Upper lobe of left lung (tissue), 6 donors: ENCODE measurements at regions not wholly inside any gene's neighbourhood (a gene's known extent, or its start where the extent isn't known, plus 50 kb on each side); places are given as distances from the start of the nearest gene placed in this dataset.

Experiments
- ATAC-seq, 2 donors: fragments of 200-7000 bp; cut with Tn5 transposase; one replicate each; pipeline ENCODE4 v1.9.1; 2022; ENCODE audit warnings: mild to moderate bottlenecking in 2 of 2, moderate library complexity in 2 of 2; ENCODE audit not compliant: low FRiP score in 2 of 2
- DNase-seq, 2 donors: peaks; one replicate each; pipeline ENCODE4 v3.0.0-alpha.2; 2019 to 2020
- H3K27ac ChIP-seq, 4 donors: fragments of 200-600 bp; sonication (generic); one replicate each; pipeline ENCODE4 v1.5.1; 2016 to 2019
- H3K27me3 ChIP-seq, 4 donors: fragments of 200-600 bp; sonication (generic); one replicate each; pipeline ENCODE4 v1.5.1; 2017 to 2019
- H3K36me3 ChIP-seq, 4 donors: fragments of 200-600 bp; sonication (generic); one replicate each; pipeline ENCODE4 v1.5.1; 2016 to 2019
- H3K4me1 ChIP-seq, 4 donors: fragments of 200-600 bp; sonication (generic); one replicate each; pipeline ENCODE4 v1.5.1; 2018 to 2019
- H3K4me3 ChIP-seq, 4 donors: fragments of 200-600 bp; sonication (generic); one replicate each; pipeline ENCODE4 v1.5.1; 2017 to 2019; ENCODE audit warnings: mild to moderate bottlenecking in 2 of 4, moderate library complexity in 1 of 4
- H3K9me3 ChIP-seq, 4 donors: fragments of 200-600 bp; sonication (generic); one replicate each; pipeline ENCODE4 v1.5.1; 2018 to 2019
- EP300 ChIP-seq, 4 donors: sonication (generic); formaldehyde crosslinking; IDR thresholded peaks; one replicate each; pipeline ENCODE4 v1.5.1; 2017; ENCODE audit warnings: antibody characterized with exemption in 4 of 4, control low read depth in 2 of 4
- POLR2A ChIP-seq, 4 donors: fragments of 450-650 bp; IDR thresholded peaks; one replicate each; pipeline ENCODE4 v1.5.1; 2016 to 2017; ENCODE audit warnings: antibody characterized with exemption in 4 of 4, mild to moderate bottlenecking in 2 of 4
- POLR2AphosphoS5 ChIP-seq, 2 donors: sonication (generic); formaldehyde crosslinking; IDR thresholded peaks; one replicate each; pipeline ENCODE4 v1.5.1; 2017; ENCODE audit warnings: antibody characterized with exemption in 2 of 2
- WGBS, 2 donors: methylation state at CpG; one replicate each; pipeline ENCODE4 v1.1.5; 2017 to 2018; 5-methylcytosine and 5-hydroxymethylcytosine counted together
- TF ChIP-seq, protein P1 (sequence below), 6 experiments: fragments of 450-650 bp in 4 of 6; fragments of 200-600 bp in 2 of 6; sonication (generic) in 2 of 6; IDR thresholded peaks; one replicate each; pipeline ENCODE4 v1.5.1; 2016 to 2019; ENCODE audit warnings: antibody characterized with exemption in 6 of 6
- donor health status: DM: no; HTN: no; CAD: no; lungs with moderate emphysema.
- donor health status: DM: no; HTN: yes; CAD: no; lungs with severe emphysema.

DNA sequence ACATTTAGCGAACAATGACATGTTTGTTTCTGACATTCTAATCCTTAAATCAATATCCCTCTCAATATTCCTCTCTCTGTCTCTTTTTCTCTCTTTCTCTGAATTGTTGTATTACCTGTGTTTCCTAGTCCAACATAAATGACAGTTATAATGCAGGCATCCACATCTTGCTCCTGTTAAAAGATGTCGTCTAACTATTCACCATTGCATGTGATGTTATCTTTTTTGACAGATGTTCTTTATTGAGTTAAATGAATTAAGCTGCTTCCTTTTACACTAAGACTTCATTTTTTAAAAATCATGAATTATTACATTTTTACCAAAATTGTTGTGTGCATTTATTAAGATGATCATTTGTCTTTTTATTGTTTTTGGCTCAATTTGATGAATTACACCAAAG lies 527.5 kb downstream of the PRR16 start:
- ATAC-seq (no peak), DNase-seq (no peak)
- TF ChIP-seq, protein P1, sequence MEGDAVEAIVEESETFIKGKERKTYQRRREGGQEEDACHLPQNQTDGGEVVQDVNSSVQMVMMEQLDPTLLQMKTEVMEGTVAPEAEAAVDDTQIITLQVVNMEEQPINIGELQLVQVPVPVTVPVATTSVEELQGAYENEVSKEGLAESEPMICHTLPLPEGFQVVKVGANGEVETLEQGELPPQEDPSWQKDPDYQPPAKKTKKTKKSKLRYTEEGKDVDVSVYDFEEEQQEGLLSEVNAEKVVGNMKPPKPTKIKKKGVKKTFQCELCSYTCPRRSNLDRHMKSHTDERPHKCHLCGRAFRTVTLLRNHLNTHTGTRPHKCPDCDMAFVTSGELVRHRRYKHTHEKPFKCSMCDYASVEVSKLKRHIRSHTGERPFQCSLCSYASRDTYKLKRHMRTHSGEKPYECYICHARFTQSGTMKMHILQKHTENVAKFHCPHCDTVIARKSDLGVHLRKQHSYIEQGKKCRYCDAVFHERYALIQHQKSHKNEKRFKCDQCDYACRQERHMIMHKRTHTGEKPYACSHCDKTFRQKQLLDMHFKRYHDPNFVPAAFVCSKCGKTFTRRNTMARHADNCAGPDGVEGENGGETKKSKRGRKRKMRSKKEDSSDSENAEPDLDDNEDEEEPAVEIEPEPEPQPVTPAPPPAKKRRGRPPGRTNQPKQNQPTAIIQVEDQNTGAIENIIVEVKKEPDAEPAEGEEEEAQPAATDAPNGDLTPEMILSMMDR (IDR thresholded peaks at IDR 0.05) = no peak
- no peak overlapping the region for H3K4me3 ChIP-seq
- no peaks in the 10 kb centered on the region for H3K4me1 ChIP-seq
- H3K27ac ChIP-seq = no peak overlapping the region
- H3K36me3 ChIP-seq = no peaks in the 10 kb centered on the region
- WGBS, 2 donors = 86 to 92% methylated on average over 2 of the region's 2 CpGs
- H3K9me3 ChIP-seq = no peaks in the 10 kb centered on the region
- H3K27me3 ChIP-seq = no peaks in the 10 kb centered on the region

DNA sequence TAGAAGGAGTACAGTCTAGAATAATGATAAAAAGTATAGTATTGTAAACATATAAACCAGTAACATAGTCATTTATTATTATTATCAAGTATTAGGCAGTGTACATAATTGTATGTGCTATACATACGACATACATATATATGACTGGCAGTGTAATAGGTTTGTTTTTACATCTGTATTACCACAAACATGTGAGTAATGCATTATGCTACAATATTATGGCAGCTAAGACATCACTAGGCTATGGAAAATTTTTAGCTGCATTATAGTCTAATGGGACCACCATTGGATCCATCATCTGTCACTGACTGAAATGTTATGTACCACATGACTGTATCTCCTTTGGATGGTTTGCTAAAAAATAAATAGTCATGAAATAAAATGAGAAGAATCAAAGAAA lies 530.0 kb downstream of the PRR16 start:
- no peaks in the 10 kb centered on the region for H3K9me3 ChIP-seq
- no peak for TF ChIP-seq POLR2A (IDR thresholded peaks at IDR 0.05)
- TF ChIP-seq EP300 (IDR thresholded peaks at IDR 0.05) = no peak
- TF ChIP-seq POLR2AphosphoS5 (IDR thresholded peaks at IDR 0.05) = no peak
- TF ChIP-seq, protein P1 (IDR thresholded peaks at IDR 0.05) = no peak
- ATAC-seq (no peak), DNase-seq (no peak)
- H3K4me3 ChIP-seq = no peak overlapping the region
- no peaks in the 10 kb centered on the region for H3K36me3 ChIP-seq
- no peaks in the 10 kb centered on the region for H3K4me1 ChIP-seq
- H3K27ac ChIP-seq = no peak overlapping the region
- 84 to 94% methylated on average over 1 of the region's 1 CpG for WGBS, 2 donors
- H3K27me3 ChIP-seq = no peaks in the 10 kb centered on the region

DNA sequence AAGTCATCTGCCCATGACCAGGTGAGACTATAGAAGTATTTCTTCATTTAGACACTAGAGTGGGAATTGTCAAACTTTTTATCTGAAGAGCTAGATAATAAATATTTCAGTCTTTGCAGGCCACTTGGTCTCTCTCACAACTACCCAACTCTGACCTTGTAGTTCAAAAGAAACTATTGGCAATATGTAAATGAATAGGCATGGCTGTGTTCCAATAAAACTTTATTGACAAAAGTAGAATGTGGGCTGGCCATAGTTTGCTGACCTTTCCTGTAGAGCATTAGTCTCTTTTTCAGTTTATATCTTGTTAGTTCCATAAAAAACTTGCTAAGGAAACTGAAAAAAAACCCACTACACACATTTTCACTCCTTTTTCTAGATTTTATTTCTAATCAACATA lies 535.5 kb downstream of the PRR16 start:
- H3K9me3 ChIP-seq = no peaks in the 10 kb centered on the region
- no peaks in the 10 kb centered on the region for H3K36me3 ChIP-seq
- TF ChIP-seq EP300 (IDR thresholded peaks at IDR 0.05) (no peak), POLR2A (IDR thresholded peaks at IDR 0.05) (no peak), POLR2AphosphoS5 (IDR thresholded peaks at IDR 0.05) (no peak)
- TF ChIP-seq, protein P1 (IDR thresholded peaks at IDR 0.05) = no peak
- no peak overlapping the region for H3K4me3 ChIP-seq
- DNase-seq (no peak), ATAC-seq (no peak)
- H3K27me3 ChIP-seq = no peaks in the 10 kb centered on the region
- H3K4me1 ChIP-seq = no peaks in the 10 kb centered on the region
- H3K27ac ChIP-seq = no peak overlapping the region

DNA sequence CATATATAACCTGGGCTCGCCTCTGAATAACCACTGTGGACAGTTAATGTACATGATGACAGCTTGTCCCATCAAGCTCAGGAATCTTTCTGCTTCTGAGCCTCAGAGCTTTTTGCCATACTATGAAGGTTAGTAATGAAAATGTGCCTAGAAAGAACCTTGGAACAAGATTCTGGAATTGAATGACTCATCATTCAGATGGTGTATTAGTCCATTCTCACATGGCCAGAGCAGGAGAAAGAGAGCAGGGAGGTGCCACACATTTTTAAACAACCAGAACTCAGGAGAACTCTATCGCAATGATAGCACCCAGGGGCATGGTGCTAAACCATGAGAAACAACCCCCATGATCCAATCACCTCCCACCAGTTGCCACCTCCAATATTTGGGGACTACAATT lies 542.1 kb downstream of the PRR16 start:
- no peaks in the 10 kb centered on the region for H3K4me1 ChIP-seq
- H3K27ac ChIP-seq = no peak overlapping the region
- H3K36me3 ChIP-seq = no peaks in the 10 kb centered on the region
- 78 to 94% methylated on average over 2 of the region's 2 CpGs for WGBS, 2 donors
- no peak overlapping the region for H3K4me3 ChIP-seq
- TF ChIP-seq EP300 (IDR thresholded peaks at IDR 0.05) (no peak), POLR2A (IDR thresholded peaks at IDR 0.05) (no peak), POLR2AphosphoS5 (IDR thresholded peaks at IDR 0.05) (no peak)
- TF ChIP-seq, protein P1 (IDR thresholded peaks at IDR 0.05) = no peak
- no peaks in the 10 kb centered on the region for H3K9me3 ChIP-seq
- DNase-seq (no peak), ATAC-seq (no peak)
- H3K27me3 ChIP-seq = no peaks in the 10 kb centered on the region

DNA sequence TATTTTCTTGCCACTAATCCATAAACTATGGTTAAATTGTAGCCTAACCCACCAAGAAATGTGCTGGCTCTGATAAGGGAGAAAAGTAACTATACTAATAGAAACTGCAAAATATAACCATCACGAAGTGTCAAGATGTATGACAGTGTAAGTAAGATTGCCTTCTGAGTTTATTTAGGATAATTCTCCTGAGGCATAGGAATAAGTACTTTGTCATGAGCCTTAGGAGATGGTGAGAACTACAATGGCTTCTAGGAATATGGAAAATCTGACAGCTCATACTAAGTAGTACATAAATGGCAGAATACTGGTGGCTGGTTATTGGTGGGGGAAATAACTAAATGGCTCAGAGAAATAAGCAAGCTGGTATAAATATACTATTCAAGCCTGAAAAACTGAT lies 543.9 kb downstream of the PRR16 start:
- TF ChIP-seq EP300 (IDR thresholded peaks at IDR 0.05) (no peak), POLR2AphosphoS5 (IDR thresholded peaks at IDR 0.05) (no peak), POLR2A (IDR thresholded peaks at IDR 0.05) (no peak)
- TF ChIP-seq, protein P1 (IDR thresholded peaks at IDR 0.05) = no peak
- ATAC-seq (no peak), DNase-seq (no peak)
- Histone ChIP-seq H3K9me3 (no peaks in the 10 kb centered on the region), H3K4me3 (no peak overlapping the region), H3K27ac (no peak overlapping the region), H3K4me1 (no peaks in the 10 kb centered on the region), H3K36me3 (no peaks in the 10 kb centered on the region), H3K27me3 (no peaks in the 10 kb centered on the region)
- WGBS, 2 donors = 86 to 88% methylated on average over 1 of the region's 1 CpG
